Renal cortex interstitium (tissue), 11 donors: ENCODE measurements at regions not wholly inside any gene's neighbourhood (a gene's known extent, or its start where the extent isn't known, plus 50 kb on each side); places are given as distances from the start of the nearest gene placed in this dataset.

Experiments used
- DNase-seq, 11 donors: peaks; one replicate each; pipeline ENCODE4 v3.0.0-alpha.2; 2013; ENCODE audit warnings: low read depth in 9 of 11, low spot score in 4 of 11; ENCODE audit errors: extremely low read depth in 1 of 11

DNA sequence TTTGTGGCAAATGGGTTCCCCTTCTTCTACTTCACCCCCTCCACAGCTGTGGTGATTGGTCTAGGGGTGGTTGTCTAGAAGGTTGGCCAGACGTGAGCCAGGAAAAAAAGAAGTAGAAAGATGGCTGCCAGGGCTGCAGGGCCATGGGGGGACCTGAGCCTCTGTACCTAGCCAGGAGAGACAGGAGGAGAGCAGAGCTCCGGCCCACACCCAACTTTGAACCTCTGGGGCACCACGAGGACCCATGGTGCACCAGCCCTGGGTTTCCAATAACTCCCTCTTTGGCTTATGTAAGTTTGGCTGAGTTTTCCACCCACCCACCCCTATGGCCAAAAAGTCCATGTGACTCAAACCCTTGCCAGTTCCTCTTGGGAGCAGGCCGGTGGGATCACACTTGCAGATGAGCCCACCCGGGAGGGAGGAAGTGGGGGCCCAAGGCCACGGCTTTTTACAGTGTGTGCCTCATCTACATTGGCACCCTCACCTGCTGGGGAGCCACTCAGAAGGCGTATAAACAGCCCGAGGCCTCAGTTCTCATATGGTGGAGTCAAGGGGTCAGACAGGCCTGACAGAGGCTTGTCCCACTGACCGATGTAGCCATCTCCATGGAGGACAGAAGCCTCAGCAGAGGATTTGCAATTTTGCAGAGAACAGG lies 293.1 kb upstream of the HDAC4 start:
- DNase-seq = no peak

DNA sequence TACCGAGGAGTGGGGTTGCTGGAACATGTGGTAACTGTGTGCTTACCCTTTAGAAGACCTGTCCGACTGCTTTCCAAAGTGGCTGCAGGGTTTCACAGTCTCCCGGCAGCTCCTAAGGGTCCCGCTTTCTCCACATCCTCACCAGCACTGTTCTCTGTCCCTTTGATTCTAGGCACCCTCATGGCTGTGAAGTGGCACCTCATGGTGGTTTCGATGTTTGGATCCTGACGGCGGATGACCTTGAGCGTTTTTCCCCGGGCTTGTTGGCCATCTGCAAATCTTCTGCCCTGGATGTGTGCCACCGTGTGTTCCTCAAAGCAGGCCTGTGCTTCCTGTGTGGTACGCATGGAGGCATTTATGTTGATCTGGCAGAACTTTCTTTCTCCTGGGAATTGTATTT lies 292.5 kb upstream of the HDAC4 start:
- DNase-seq = no peak

DNA sequence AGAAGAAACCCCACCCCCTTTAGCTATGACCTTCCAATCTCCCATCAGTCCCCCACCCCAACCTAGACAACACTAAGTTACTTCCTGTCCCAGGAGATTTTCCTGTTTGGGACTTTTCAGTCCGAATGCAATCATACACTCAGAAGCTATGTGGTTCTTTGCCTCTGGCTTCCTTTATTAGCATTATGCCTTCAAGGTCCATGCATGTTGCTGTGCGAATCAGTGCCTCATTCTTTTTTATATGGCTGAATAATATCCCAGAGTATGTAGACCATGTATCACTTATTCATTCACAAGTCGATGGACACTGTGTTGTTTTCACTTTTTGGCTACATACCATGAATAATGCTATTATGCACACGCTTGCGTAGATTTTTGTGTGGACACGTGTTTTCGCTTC lies 292.1 kb upstream of the HDAC4 start:
- no peak for DNase-seq

DNA sequence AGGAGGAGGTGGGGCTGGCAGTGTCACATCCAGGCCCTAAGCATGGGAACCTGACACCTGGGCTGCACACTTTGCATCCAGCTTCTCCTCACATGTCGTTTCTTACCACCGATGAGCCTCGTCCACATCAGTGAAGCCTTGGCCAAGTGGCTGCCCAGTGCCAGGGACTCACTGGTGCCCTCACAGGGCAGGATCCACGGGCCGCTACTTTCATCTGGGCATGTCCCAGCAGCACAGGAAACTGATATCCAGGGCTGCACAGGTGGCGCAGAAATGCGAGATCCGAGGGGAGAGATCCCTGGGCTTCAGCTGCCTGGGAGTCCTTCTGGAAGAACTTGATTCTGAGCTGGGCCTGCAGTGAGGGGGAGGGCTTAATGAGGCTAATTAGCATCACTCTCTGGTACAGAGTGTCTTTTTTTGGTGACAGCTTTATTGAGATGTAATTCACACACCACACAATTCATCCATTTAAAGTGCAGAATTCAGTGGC lies 291.6 kb upstream of the HDAC4 start:
- DNase-seq = peak in 5 of 11 donors; percentile 13 to 55 (median 24)

DNA sequence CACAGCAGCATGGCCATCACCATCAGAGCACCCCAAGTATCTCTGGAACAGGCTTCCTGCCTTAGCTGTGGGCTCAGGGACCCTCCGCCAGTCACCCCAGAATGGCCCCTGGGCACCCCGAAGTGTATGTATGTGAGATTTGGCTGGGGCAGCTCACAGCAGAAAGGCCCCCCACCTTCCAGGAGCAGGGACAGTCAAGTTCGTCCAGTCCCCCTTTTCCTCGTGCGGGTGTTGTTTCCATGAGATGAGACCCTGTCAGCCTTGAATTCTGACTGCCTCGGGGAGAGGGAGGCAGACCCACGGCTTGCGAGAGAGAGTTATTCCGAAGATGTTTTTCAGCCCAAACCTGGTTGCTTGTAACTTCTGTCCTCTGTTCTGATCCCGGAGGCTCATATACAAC lies 290.9 kb upstream of the HDAC4 start:
- DNase-seq = no peak

DNA sequence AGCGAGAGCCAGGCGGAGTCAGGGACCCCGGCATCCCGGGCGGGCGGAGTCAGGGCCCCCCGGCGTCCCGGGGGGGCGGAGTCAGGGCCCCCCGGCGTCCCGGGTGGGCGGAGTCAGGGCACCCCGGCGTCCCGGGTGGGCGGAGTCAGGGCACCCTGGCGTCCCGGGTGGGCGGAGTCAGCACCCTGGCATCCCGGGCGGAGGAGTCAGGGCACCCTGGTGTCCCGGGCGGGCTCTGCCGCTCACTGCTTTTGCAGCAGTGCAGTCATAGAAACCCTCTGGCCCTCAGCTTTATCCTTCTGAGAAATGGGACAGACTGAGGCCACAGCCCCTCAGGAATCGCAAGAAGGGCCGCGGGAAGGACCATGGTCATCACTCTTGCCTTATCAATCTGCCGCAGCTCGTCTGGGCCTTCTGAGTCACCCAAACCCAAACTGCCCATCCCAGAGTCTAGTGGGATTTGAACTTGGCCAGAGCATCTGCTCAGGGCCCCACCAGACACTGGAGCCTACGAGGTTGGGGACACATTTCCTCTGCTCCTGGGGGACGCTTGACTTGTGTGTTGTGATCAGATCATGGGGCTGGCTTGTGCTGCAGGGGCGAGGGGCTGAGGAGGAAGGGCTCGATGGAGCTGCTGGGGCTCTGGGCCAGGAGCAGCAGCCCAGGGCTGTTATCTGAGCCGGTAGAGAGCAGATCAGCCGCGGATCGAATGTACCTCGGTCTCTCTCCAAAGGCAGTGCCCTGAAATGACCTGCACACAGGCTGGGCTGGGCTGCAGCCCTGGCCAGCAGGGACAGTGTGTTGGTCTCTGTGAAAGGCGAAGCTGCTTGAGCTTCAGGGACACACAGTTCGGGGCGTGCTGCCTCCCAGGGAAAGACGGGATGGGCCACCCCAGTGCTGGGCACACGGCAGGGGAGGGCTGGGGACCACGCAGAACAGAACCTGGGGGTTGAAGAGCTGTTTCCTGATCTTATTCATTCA lies 290.1 kb upstream of the HDAC4 start:
- no peak for DNase-seq

DNA sequence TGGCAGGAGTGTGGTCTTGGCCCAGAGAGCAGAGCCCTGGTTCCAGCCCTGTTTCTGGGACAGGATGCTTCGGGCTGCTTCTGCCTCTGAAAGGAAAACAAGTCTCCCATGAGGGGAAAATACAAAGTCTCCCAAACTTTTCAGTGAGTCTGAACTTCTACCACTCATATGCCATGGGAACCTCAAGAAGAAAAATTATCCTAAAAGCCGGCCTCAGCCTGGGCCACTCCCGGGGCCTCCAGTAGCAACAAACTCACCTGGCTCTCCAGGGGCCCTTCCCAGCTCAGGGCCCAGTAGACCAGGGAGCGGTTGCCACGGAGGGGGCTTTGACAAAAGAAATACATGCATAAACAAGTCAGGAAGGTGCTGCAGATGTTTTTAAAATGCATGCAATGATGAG lies 289.2 kb upstream of the HDAC4 start:
- DNase-seq = no peak

DNA sequence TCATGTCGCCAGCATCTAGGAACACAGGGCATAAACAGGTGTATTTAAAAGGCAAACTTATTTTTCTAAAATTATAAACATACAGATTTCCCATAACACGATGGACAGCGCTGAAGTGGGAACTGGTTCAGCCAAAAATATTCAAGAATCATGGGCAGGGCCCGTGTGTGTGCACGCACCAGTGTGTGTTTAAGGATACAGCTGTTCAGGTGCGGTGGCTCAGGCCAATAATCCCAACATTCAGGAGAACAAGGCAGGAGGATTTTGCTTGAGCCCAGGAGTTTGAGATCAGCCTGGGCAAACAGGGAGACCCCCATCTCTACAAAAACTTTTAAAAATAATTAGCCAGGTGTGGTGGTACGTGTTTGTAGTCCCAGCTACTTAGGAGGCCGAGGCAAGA lies 288.6 kb upstream of the HDAC4 start:
- no peak for DNase-seq

DNA sequence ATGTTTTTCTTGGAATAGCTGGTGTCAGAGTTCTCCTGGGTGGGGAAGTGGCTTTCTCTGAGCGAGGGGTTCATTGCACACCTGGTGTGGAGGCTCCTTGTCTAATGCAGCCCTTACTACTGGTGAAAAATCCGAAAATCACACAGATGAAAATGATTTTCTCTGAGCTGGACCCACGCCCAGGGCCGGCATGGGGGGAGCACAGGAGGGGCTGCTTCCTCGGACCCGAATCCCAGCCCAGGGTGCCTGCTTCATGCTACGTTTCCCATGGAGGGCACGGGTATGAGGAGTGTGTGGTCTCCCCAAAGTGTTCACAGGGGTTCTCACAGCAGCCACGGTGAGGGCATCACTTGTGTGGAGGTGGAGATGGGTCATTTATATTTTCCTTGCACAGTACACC lies 288.0 kb upstream of the HDAC4 start:
- no peak for DNase-seq

DNA sequence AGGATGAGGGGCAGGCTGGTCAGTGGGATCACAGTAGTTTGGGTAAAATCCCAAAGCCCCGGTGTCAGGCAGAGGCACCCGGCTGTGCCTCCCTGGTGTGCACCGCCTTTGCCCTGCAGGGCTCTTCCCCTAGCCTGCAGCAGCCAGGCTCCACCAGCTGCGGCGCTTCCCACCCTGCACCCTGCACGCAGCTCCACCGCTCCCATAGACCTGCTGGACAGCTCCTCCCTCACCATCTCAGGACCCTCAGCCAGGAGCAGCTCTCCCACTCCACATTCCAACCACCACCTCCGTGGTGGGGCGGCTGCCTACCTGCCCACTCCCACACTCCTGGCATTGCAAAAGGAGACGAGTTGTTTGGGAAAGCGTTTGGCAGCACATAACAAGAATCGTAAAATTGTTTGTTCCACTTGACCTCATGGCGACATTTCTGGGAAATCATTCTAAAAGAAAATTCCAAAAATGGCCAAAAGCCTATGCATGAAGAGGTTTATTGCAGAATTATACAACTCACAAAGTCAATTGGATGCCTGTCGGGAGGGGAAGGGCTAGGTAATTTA lies 287.4 kb upstream of the HDAC4 start:
- DNase-seq = peak in 9 of 11 donors; percentile 15 to 62 (median 33)

DNA sequence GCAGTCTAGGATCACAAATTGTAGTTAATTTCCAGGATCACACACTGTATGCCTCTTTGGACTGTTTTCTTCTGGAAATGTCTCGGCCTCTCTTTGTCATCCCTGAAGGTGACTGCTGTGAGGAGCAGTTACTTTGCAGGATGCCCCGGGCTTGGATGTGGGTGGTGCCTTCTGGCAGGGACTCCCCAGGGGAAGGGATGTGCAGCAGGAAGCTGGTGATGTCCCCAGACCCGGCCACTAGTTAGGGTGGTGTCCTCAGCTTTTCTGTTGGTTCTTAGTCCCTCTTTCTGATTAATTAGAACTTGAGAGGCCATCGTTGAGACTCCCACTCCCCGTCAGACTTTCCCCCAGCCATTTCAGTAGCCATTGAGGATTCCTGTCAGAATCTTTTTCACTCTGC lies 286.6 kb upstream of the HDAC4 start:
- DNase-seq = no peak

DNA sequence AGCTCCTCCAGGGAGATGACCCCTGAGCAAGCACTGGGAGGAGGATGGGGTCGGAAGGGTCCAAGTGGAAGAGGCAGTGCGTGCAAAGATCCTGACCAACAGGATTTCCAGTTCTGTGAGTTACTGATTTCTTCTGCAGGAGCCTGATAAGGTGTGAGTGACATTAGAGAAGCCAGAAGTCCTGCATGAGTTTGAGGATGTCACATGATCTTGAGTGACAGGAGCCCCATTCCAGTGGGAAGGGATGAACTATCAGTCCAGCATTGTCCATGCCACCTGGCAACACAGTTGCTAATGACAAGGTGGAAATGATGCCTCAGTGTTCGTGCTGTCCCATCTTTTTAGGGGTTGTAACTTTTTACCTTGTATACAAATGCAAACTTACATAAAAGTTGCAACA lies 285.1 kb upstream of the HDAC4 start:
- no peak for DNase-seq

DNA sequence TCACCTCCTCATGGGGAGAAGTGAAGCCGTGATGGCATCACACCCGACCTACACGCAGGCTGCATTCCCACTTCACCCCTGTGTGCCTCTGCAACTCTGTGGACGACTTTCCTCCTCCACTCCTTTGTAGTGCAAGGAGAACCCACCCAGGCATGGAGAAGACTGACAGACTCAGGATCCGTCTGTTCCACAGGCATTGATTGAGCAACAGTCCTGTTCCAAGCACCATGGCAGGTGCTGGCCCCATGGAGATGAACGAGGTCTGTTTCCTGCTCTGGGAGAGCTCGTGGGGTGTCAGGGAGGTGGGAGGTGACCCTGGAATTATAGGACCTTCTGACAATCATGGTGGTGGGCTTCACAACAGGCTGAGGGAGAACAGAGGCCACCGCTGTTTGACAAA lies 284.7 kb upstream of the HDAC4 start:
- no peak for DNase-seq

DNA sequence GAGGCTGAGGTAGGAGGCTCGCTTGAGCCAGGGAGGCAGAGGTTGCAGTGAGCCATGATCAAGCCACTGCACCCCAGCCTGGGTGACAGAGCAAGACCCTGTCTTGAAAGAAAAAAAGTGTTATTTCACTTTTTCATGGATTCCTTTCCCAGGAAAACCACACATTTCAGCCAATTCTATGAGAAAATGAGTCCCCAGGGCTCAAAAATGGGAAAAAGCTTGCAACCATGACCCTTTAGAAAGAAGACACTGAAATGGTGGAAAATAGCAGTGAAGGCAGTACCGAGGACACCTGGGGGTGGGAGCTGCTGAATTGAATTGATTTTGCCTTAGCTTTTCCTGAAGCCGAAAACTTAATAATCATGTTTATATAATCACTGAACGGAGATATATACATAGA lies 284.2 kb upstream of the HDAC4 start:
- DNase-seq = no peak

DNA sequence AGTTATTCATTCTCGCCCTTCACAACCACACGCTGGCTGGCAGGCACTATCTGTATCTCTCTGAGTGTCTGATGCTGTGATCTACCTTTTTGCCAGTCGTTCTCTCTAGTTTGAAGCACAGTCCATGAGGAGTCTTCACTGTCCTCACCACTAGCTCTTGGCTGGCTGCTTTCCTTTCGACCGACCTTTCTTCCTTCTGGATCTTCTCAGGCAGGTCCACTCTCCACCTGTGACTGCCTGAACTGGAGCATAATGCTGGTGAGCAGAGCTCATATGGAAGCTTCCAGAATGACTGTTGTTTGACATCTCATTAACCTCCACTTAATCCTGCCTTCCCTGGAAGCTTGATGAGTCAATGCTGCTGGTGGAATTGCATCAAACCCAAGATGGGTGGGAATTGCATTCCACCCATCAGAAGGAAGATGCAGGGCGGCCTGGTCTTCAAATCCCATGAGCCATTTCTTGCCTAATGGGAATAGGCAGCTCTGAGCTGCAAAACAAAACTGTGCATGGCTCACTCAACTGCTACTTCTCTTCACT lies 283.5 kb upstream of the HDAC4 start:
- DNase-seq = no peak

DNA sequence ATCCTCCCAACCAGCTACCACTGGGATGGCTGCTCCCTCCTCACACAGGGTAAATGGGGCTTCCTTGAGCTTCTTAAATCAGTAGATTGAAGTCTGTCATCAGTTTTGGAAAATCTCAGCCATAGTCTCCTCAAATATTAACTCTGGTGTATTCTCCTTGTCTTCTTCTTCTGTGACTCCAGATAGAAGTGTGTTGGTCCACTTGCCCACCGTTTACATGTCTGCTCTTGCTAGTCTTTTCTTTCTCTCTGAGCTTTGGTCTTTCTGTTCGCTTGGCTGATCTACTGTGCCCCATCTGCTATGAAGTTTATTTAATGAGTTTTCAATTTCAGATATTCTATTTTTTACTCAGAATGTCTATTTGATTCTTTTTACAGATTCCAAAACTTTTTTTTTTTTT lies 281.7 kb upstream of the HDAC4 start:
- DNase-seq = no peak

DNA sequence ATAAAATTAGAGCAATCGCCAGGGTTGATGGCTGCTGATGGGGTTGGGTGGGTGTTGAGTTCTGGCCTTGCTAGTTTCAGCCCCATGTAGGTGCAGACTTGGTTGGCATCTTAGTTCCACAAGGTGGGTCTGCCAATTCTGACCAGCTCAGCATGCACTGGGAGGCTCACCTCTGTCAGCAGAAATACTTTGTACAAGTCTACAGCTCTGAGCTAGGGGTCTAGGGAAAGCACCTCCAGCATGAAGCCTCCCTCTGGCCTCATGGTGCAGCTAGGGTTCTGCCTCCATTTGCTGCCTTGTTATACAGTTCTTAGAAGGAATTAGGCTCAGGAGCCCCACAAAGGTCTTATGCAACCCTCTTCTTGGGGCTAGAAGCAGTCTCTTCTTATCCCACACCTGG lies 278.9 kb upstream of the HDAC4 start:
- no peak for DNase-seq

DNA sequence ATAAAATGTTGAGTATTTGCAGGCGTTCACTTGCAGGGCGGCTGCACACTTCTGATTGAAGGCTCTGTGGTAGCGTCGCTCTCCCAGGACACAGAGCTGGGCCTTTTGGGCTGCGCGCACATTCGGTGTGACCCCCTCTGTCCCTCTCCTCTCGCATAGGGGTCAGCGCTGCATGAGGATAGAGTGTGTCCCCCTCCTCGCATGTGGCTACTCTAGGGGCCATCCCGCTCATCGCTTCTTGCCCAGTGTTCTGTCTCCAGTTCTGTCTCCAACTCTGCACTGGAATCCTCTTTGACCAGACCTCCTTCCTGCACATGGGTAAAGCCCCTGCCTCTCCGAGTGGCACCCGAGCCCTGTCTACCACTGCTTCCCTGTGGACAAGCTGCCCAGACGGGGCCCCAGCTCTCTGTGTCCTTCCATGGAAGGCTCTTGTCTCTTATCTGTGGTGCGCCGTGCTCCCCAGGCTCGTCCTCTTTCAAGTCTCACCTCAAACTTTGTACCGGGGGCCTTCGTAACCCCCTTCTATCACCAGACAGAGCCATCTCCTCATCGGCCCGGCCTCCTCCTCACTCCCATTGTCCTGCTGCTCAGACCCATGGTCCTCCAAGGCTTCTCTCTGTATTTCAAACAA lies 278.0 kb upstream of the HDAC4 start:
- DNase-seq = no peak

DNA sequence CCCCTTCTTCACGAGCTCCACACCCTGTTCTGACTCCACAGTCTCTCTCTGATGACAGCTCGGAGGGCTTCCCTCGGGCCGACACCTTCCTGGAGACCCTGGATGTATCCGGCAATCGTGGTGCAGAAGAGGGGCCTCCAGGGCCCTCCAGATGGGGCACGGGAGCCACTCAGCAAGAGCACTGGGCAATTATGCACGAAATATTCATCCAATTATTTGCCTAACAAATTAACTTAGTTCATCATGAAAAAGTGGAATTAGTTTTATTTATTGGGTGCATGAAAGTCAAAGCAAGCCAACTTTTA lies 277.3 kb upstream of the HDAC4 start:
- DNase-seq = no peak
